Upper lobe of right lung (tissue), 1 donor: ENCODE measurements at regions not wholly inside any gene's neighbourhood (a gene's known extent, or its start where the extent isn't known, plus 50 kb on each side); places are given as distances from the start of the nearest gene placed in this dataset.

Experiments used
- ATAC-seq: fragments of 200-7000 bp; cut with Tn5 transposase; one replicate; pipeline ENCODE4 v1.9.1; 2020; ENCODE audit warnings: mild to moderate bottlenecking, moderate library complexity
- DNase-seq: peaks from one replicate; pipeline ENCODE4 v3.0.0-alpha.2; 2020
- H3K27ac ChIP-seq: fragments of 200-600 bp; one replicate; pipeline ENCODE4 v1.8.0; 2022
- H3K27me3 ChIP-seq: fragments of 200-600 bp; one replicate; pipeline ENCODE4 v1.8.0; 2022; ENCODE audit warnings: mild to moderate bottlenecking
- H3K36me3 ChIP-seq: fragments of 200-600 bp; one replicate; pipeline ENCODE4 v1.8.0; 2022
- H3K4me1 ChIP-seq: fragments of 200-600 bp; one replicate; pipeline ENCODE4 v1.8.0; 2022
- H3K4me3 ChIP-seq: fragments of 200-600 bp; one replicate; pipeline ENCODE4 v1.8.0; 2022; ENCODE audit warnings: mild to moderate bottlenecking
- H3K9me3 ChIP-seq: fragments of 200-600 bp; one replicate; pipeline ENCODE4 v1.8.0; 2022
- intact Hi-C: fragments of 100-400 bp; cut with DNase I; formaldehyde crosslinking; loops from one replicate; pipeline ENCODE4 v1.11.0; 2022
- TF ChIP-seq, protein P1 (sequence below): fragments of 200-600 bp; IDR thresholded peaks from one replicate; pipeline ENCODE4 v1.8.0; 2022; ENCODE audit warnings: antibody characterized with exemption
- donor health status: DM: no; HTN: yes; CAD: no; lungs with severe emphysema.

DNA sequence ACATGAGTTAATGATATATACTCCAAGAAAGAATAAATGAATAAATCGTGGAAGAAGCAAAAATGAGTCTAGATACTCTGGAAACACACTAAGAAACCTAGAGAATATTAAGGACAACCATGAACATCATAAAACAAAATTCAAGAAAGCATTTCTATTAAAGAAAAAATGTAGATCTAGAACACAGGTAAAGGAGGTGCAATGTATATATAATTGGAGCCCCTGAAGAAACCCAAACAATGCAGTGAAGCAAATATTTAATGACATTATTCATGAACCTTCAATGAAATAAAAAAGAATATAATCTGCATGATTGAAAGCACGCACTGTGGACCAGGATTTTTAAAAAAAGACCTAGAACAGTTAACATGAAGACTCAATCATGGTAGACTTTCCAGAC is 150.1 kb downstream of the ATPSCKMT start:
- Histone ChIP-seq H3K27me3 (no peaks in the 10 kb centered on the region), H3K4me3 (no peak overlapping the region), H3K36me3 (no peaks in the 10 kb centered on the region), H3K9me3 (no peaks in the 10 kb centered on the region), H3K4me1 (no peaks in the 10 kb centered on the region), H3K27ac (no peak overlapping the region)
- no peak for ATAC-seq
- TF ChIP-seq, protein P1, sequence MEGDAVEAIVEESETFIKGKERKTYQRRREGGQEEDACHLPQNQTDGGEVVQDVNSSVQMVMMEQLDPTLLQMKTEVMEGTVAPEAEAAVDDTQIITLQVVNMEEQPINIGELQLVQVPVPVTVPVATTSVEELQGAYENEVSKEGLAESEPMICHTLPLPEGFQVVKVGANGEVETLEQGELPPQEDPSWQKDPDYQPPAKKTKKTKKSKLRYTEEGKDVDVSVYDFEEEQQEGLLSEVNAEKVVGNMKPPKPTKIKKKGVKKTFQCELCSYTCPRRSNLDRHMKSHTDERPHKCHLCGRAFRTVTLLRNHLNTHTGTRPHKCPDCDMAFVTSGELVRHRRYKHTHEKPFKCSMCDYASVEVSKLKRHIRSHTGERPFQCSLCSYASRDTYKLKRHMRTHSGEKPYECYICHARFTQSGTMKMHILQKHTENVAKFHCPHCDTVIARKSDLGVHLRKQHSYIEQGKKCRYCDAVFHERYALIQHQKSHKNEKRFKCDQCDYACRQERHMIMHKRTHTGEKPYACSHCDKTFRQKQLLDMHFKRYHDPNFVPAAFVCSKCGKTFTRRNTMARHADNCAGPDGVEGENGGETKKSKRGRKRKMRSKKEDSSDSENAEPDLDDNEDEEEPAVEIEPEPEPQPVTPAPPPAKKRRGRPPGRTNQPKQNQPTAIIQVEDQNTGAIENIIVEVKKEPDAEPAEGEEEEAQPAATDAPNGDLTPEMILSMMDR = no peak
- intact Hi-C loops = no loop called here
- DNase-seq = no peak

DNA sequence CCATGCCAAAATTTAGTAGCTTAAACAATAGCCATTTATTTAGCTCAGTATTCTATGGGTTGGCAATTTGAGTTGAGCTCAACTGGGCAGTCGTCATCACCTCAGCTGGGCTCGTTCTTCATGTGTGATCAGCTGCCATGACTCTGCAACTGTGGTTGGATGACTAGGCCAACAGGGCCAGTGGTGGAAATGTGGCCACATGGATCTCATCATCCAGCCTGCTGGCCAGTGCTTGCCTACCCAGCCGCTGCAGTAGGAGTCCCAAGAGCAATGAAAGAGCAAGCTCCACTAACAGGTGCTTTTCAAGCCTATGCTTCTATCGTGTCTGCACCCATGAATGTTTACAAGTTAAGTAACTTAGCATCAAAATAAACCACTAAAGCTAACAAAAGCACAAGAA is 158.0 kb downstream of the ATPSCKMT start:
- ATAC-seq = no peak
- intact Hi-C loops = no loop called here
- no peak overlapping the region for H3K27ac ChIP-seq
- DNase-seq = no peak
- H3K9me3 ChIP-seq = no peaks in the 10 kb centered on the region
- H3K4me3 ChIP-seq = no peak overlapping the region
- TF ChIP-seq, protein P1 = no peak
- H3K36me3 ChIP-seq = no peaks in the 10 kb centered on the region
- no peaks in the 10 kb centered on the region for H3K4me1 ChIP-seq
- no peaks in the 10 kb centered on the region for H3K27me3 ChIP-seq

DNA sequence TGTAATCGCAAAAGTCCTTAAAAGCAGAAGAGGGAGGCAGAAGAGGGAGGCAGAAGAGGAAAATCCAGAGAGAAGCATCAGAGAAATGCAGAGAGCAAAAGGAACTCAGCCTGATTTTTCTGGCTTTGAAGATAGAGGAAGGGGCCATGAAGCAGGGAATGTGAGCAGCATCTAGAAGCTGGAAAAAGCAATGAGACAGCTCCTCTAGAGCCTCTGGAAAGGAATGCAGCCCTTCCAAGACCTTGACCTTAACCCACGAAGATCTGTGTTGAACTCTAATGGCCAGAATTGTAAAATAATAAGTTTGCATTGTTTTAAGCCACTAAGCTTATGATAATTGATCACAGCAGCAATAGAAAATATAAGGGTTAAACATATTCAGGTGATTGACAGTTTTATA is 159.6 kb downstream of the ATPSCKMT start:
- TF ChIP-seq, protein P1 = no peak
- H3K9me3 ChIP-seq = no peaks in the 10 kb centered on the region
- no peaks in the 10 kb centered on the region for H3K36me3 ChIP-seq
- no peak for ATAC-seq
- no peak overlapping the region for H3K4me3 ChIP-seq
- DNase-seq = no peak
- no peaks in the 10 kb centered on the region for H3K4me1 ChIP-seq
- H3K27me3 ChIP-seq = no peaks in the 10 kb centered on the region
- intact Hi-C loops = no loop called here
- H3K27ac ChIP-seq = no peak overlapping the region

DNA sequence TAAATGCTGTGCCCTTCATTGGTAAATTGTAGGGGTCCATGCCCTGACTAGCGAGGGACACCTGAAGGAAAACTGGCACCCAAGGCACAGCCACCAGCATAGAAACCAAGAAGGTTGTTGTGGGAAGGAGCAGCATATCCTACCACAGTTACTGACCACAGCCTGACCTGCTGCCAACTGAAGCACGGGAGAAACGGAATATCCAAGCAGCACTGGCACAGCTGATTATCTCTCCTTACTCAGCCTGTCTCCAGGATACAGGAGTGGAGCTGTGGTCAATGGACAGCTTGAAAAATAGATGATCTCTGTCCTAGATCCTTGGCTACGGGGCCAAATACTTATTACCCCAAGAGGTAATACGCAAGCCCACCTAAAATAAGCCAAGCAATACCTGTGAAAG is 164.5 kb downstream of the ATPSCKMT start:
- TF ChIP-seq, protein P1 = no peak
- no peak for DNase-seq
- Histone ChIP-seq H3K36me3 (no peaks in the 10 kb centered on the region), H3K4me3 (no peak overlapping the region), H3K9me3 (no peaks in the 10 kb centered on the region), H3K4me1 (no peaks in the 10 kb centered on the region), H3K27me3 (no peaks in the 10 kb centered on the region), H3K27ac (no peak overlapping the region)
- ATAC-seq = no peak
- intact Hi-C loops = no loop called here

DNA sequence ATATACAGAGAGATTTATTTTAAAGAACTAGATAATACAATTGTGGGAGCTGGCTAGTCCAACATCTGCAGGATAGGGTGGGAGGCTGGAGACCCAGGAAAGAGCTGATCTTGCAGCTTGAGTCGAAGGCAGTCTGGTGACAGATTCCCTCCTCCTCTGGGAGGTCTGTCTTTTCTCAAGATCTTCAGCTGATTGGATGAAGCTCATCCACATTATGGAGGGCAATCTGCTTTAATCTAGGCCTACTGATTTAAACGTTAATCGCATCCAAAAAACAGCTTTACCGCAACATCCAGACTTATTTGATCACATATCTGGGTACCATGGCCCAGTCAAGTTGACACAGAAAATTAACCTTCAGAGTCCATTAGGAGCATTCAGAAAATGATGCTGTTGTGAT is 168.1 kb downstream of the ATPSCKMT start:
- Histone ChIP-seq H3K4me1 (no peaks in the 10 kb centered on the region), H3K36me3 (no peaks in the 10 kb centered on the region), H3K9me3 (no peaks in the 10 kb centered on the region), H3K27ac (no peak overlapping the region), H3K4me3 (no peak overlapping the region), H3K27me3 (no peaks in the 10 kb centered on the region)
- DNase-seq (no peak), ATAC-seq (no peak)
- TF ChIP-seq, protein P1 = no peak
- intact Hi-C loops = no loop called here

DNA sequence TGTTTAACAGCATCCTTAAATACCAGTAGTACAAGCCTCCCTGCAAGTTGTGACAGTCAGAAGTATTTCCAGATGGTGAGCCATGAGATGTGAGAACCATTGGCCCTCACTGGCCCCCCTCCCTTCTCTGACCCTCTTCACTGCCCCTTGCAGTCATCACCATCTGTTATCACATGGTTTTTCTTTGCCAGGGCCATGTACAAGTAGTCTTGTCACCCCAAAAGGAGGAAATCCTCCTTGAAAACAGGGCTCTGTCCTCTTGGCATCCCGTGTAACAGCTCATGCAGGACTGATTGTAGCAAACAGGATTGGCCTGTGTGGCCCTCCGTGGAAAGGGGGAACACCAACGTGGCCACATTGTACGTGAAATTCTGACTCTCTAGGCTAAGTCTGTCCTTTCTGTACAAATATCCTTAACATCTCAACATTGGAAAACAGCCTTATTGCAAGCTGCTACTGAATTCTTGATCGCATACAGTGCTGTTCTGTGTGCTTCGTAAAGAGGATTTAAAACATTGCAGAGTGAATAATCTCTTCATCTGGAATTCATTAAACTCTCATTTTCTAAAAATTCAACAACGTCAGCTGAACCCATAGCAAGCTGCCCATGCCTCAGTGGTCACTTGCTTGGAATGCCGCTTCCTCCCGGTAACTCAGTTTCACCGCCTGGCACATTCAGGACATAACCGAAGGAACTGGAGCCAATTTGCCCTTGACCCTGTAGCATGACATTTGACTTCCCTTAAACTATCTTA is 171.7 kb downstream of the ATPSCKMT start:
- Histone ChIP-seq H3K4me3 (no peak overlapping the region), H3K27ac (no peak overlapping the region), H3K4me1 (no peaks in the 10 kb centered on the region), H3K27me3 (no peaks in the 10 kb centered on the region), H3K36me3 (no peaks in the 10 kb centered on the region), H3K9me3 (no peaks in the 10 kb centered on the region)
- intact Hi-C loops = no loop called here
- TF ChIP-seq, protein P1 = no peak
- no peak for DNase-seq
- no peak for ATAC-seq
